GM19351 (cell line): ENCODE measurements at regions not wholly inside any gene's neighbourhood (a gene's known extent, or its start where the extent isn't known, plus 50 kb on each side); places are given as distances from the start of the nearest gene placed in this dataset.
"Not testable (repeated sequence)": the region's sequence is repeated elsewhere in the genome, so short reads cannot be mapped to it uniquely, and the experiment has no call there.

Experiments
- ATAC-seq: cut with Tn5 transposase; IDR thresholded peaks from one replicate; pipeline ENCODE4 v1.9.1; 2021; ENCODE audit warnings: mild to moderate bottlenecking, moderate library complexity; ENCODE audit not compliant: unreplicated experiment

GRCh38 chr6:116982401-116982800 lies 105.4 kb downstream of the RFX6 start:
- ATAC-seq = no peak

- ATAC-seq = no peak
These were observed 106.3 kb downstream of the RFX6 start for GRCh38 chr6:116983375-116983774.

DNA sequence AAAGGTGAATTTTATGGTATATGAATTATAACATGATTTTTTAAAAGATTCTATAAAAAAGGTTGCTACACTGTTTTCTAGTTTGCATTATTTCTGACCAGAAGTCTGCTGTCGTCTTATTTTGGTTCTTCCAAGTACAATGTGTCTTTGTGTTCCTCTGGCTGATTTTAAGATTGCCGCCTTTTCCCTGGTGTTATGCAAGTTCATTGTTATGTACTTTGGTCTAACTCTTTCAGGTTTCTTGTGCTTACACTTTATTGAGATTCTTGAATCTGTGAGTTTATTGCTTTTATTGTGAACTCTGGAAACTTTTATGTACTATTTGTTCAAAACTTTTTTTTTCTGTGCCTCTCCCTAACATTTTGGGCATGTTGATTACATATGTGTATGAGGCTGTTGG lies 109.8 kb downstream of the RFX6 start:
- ATAC-seq = no peak

- peak; percentile 66 for ATAC-seq
These were observed 113.6 kb downstream of the RFX6 start for GRCh38 chr6:116990679-116991078.

- ATAC-seq = no peak
These were observed 115.5 kb downstream of the RFX6 start for GRCh38 chr6:116992546-116992945.

- ATAC-seq = no peak
These were observed 117.4 kb downstream of the RFX6 start for GRCh38 chr6:116994447-116994846.

DNA sequence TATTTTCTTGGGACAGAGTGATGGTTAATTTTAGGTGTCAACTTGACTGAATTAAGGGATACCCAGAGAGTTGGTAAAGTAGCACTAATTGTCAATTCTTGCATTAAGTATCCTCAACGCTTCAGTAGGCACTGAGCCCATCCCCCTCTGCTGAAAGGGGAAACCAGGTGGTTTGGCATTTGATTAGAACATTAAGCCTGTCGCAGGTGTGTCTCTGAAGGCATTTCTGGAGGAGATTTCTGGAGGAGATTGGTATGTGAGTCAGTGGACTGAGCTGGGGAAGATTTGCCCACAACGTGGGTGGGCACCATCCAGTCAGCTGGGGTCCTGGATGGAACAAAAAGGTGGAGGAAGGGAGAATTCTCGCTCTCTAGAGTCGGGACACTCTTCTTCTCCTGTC lies 119.8 kb downstream of the RFX6 start:
- no peak for ATAC-seq

- ATAC-seq = no peak
These were observed 120.5 kb downstream of the RFX6 start for GRCh38 chr6:116997496-116997895.

DNA sequence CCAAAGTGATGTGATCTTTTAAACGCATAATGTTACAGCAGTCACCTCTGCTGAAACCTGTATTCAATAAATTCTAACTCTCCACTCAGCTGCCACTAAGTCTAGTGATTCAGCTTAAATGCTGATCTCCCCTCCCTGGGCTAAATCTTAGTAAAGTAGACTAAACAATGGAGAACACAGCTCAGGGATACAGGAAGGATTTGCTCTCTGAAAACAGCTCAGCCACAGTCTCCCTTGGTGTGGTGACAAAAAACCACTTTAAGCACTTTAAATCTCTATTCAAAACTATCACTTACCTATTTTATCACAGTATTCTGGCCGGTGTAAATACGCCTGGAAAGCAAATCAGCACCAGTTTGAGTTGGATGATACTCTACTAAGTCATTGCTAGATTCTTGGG lies 130.6 kb downstream of the RFX6 start:
- no peak for ATAC-seq

GRCh38 chr6:117008618-117009017 lies 131.6 kb downstream of the RFX6 start:
- ATAC-seq = peak; percentile 95

DNA sequence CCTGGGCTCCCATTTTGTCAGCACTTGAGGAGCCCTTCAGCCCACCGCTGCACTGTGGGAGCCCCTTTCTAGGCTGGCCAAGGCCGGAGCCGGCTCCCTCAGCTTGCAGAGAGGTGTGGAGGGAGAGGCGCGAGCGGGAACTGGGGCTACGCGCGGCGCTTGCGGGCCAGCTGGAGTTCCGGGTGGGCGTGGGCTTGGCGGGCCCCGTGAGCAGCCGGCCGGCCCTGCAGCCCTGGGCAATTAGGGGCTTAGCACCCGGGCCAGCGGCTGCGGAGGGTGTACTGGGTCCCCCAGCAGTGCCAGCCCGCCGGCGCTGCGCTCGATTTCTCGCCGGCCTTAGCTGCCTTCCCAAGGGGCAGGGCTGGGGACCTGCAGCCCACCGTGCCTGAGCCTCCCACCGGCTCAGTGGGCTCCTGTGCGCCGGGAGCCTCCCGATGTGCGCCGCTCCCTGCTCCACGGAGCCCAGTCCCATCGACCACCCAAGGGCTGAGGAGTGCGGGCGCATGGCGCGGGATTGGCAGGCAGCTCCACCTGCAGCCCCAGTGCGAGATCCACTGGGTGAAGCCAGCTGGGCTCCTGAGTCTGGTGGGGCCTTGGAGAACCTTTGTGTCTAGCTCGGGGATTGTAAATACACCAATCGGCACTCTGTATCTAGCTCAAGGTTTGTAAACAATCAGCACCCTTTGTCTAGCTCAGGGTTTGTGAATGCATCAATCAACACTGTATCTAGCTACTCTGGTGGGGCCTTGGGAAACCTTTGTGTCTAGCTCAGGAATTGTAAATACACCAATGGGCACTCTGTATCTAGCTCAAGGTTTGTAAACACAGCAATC lies 137.8 kb downstream of the RFX6 start:
- ATAC-seq = not testable (repeated sequence)

DNA sequence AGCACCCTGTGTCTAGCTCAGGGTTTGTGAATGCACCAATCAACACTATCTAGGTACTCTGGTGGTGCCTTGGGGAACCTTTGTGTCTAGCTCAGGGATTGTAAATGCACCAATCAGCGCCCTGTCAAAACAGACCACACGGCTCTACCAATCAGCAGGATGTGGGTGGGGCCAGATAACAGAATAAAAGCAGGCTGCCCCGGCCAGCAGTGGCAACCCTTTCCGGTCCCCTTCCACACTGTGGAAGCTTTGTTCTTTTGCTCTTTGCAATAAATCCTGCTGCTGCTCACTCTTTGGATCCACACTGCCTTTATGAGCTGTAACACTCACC lies 138.4 kb downstream of the RFX6 start:
- ATAC-seq = not testable (repeated sequence)

DNA sequence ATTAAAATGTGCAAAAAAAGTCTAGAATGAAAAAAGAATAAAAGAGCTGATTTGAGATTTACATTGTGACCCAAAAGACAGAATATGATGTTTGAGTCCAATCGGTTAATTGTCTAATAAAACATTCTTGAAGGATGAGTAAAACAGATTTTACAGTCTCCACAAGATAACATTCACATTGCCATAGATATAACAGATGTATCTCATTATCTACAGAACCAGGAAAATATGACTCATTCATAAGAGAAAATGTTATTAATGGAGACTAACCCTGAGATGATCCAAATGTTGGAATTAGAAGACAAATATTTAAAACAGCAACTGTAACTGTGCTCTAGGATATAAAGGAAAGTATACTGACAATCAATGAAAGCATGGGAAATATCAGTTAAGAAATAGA lies 141.7 kb downstream of the RFX6 start:
- ATAC-seq = no peak

DNA sequence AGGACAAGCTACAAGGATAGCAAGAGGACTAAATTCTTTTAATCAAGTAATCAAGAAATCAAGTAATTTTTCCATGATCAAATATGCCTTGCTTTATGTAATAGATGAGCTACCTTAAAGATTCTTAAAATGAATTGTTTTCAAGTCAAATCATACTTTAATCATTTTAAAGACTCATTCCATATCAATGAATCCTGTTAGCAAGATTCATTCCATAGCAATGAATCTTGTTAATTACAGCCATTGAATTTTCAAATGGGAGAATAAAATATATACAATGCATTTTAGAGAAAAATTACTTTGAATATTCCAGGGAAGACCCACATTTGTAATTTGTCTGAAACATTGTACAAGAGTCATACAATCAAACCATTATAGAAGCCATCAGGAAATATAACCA lies 145.7 kb downstream of the RFX6 start:
- ATAC-seq = no peak

GRCh38 chr6:117025310-117025709 lies 148.3 kb downstream of the RFX6 start:
- no peak for ATAC-seq

- no peak for ATAC-seq
These were observed 151.2 kb downstream of the RFX6 start for GRCh38 chr6:117028256-117028655.

GRCh38 chr6:117034547-117034946 lies 157.5 kb downstream of the RFX6 start:
- ATAC-seq = no peak

DNA sequence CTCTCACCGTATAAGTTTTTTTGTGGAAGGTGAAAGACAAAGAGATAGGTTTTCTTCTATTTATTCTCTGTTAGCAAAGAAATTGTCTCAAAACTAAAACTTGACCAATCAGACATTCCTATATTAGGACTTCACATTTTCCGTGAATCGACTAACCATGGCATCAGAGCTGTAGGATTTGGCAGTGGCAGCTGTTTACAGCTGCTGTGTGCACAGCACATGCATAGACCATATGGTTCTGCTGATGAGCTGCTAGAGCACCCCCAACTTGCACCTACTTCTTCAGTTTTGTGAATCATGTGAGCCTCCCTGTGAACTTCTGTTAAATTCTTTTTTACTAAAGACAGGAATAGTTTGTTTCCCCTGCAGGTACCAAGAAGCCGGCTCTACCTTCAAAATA lies 157.9 kb downstream of the RFX6 start:
- ATAC-seq = no peak

DNA sequence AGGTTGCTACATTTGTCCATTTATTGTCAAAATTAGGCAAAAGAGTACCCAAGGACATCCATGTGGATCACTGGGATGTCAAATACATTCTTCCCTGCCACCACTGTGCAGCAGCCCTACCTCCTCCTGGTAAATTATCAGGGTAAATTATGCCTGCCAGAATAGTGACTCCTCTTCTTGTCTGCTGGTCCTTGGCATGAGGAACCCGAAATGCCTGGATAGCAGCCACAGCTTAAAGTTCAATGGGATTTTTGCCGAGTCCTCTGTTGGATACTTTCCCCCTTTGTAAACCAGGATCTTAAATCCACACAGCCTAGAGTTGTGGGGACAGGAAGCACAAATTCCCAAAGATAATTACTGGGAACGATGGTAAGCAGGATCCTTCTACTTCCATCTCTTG lies 173.3 kb downstream of the RFX6 start:
- ATAC-seq = no peak

- no peak for ATAC-seq
These were observed 193.2 kb upstream of the VGLL2 start for GRCh38 chr6:117072134-117072533.

DNA sequence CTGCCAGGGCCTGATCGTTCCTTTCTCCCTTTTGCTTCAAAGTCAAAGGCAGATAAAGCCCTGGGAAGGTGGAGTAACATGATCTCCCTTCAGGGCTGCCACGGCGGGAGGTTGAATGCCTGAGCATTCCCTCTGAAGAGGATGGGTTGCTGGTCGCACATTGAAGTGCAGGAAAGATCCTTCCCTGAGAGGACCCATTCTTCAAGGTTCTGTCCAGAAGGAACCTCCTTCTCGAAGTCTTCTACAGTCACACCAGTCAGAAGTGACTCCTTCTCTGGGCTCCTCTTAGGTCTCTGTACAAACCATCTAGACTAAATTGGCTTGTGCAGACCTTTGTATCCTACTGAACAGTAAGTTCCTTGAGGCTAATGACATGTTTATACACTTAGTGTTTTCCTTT lies 192.6 kb upstream of the VGLL2 start:
- ATAC-seq = no peak

DNA sequence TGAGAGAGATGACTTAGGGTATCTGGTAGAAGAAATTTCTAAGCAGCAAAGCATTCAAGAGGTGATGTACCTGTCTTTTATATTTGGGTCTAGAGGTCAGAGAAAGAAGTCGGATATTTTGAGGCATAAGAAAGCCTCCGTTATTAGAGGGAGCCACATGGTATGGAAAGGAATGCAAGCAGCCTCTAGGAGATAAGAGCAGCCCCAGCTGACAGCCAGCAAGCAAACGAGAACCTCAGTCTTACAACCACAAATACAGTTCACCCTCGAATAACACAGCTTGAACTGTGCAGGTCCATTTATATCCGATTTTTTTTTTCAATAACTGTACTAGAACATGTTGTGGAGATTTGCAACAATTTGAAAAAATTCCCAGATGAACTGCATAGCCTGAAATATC lies 190.7 kb upstream of the VGLL2 start:
- no peak for ATAC-seq

DNA sequence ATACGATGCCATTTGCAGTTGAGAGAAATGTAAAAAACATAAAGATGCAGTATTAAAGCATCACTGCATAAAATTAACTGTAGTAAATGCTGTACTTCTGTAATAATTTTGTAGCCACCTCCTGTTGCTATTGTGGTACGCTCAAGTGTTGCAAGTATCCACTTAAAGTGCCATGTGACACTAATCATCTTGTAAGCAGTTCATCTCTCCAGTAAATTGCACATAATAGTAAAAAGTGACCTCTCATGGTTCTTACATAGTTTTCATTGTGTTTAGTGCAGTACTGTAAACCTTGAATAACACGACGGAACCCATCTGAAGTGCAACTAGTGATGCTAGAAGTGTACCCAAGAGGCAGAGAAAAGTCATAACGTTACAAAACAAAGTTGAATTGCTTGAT lies 190.1 kb upstream of the VGLL2 start:
- no peak for ATAC-seq
